ENCODE measurements at regions not wholly inside any gene's neighbourhood (a gene's known extent, or its start where the extent isn't known, plus 50 kb on each side); places are given as distances from the start of the nearest gene placed in this dataset.

- DNase-seq (ENCODE audit: low spot score), result no peak
Measured at GRCh38 chr1:5379176-5379759, 613.0 kb downstream of the NPHP4 start.

- DNase-seq (ENCODE audit: low spot score), result no peak
Measured at GRCh38 chr1:5376538-5377247, 615.5 kb downstream of the NPHP4 start.

- no peak for DNase-seq (ENCODE audit: low spot score)
Measured at GRCh38 chr1:5375481-5375880, 616.7 kb downstream of the NPHP4 start.

- no peak for DNase-seq (ENCODE audit: low spot score)
Measured at GRCh38 chr1:5374192-5374591, 618.0 kb downstream of the NPHP4 start.

GRCh38 chr1:5373281-5373680 is 618.9 kb downstream of the NPHP4 start:
- DNase-seq (ENCODE audit: low spot score), result no peak

GRCh38 chr1:5371270-5371669 is 621.0 kb downstream of the NPHP4 start:
- no peak for DNase-seq (ENCODE audit: low spot score)

- DNase-seq (ENCODE audit: low spot score), result no peak
Measured at GRCh38 chr1:5370311-5370710, 621.9 kb downstream of the NPHP4 start.

GRCh38 chr1:5369223-5369622 is 623.0 kb downstream of the NPHP4 start:
- no peak for DNase-seq (ENCODE audit: low spot score)

- no peak for DNase-seq (ENCODE audit: low spot score)
Measured at GRCh38 chr1:5368201-5368600, 624.0 kb downstream of the NPHP4 start.

- no peak for DNase-seq (ENCODE audit: low spot score)
Measured at GRCh38 chr1:5367306-5367705, 624.9 kb downstream of the NPHP4 start.

GRCh38 chr1:5365751-5366150 is 626.5 kb downstream of the NPHP4 start:
- no peak for DNase-seq (ENCODE audit: low spot score)

- no peak for DNase-seq (ENCODE audit: low spot score)
Measured at GRCh38 chr1:5364591-5364990, 627.6 kb downstream of the NPHP4 start.

GRCh38 chr1:5354681-5355080 is 637.5 kb downstream of the NPHP4 start:
- no peak for DNase-seq (ENCODE audit: low spot score)

- DNase-seq (ENCODE audit: low spot score), result no peak
Measured at GRCh38 chr1:5351366-5351765, 640.9 kb downstream of the NPHP4 start.

- no peak for DNase-seq (ENCODE audit: low spot score)
Measured at GRCh38 chr1:5349526-5349925, 642.7 kb downstream of the NPHP4 start.

GRCh38 chr1:5348732-5349465 is 643.3 kb downstream of the NPHP4 start:
- DNase-seq (ENCODE audit: low spot score), result no peak

- no peak for DNase-seq (ENCODE audit: low spot score)
Measured at GRCh38 chr1:5347726-5348125, 644.5 kb downstream of the NPHP4 start.

GRCh38 chr1:5345556-5345955 is 646.7 kb downstream of the NPHP4 start:
- no peak for DNase-seq (ENCODE audit: low spot score)

- no peak for DNase-seq (ENCODE audit: low spot score)
Measured at GRCh38 chr1:5343256-5344020, 648.8 kb downstream of the NPHP4 start.

GRCh38 chr1:5342830-5343229 is 649.4 kb downstream of the NPHP4 start:
- DNase-seq (ENCODE audit: low spot score), result no peak

- DNase-seq (ENCODE audit: low spot score), result no peak
Measured at GRCh38 chr1:5342172-5342571, 650.1 kb downstream of the NPHP4 start.

- DNase-seq (ENCODE audit: low spot score), result no peak
Measured at GRCh38 chr1:5341471-5341870, 650.8 kb downstream of the NPHP4 start.

All from NAMALWA (cell line).